IMR-90 (cell line): ENCODE measurements at regions not wholly inside any gene's neighbourhood (a gene's known extent, or its start where the extent isn't known, plus 50 kb on each side); places are given as distances from the start of the nearest gene placed in this dataset.

ENCODE experiments used
- ATAC-seq: fragments of 200-7000 bp; cut with Tn5 transposase; 2 replicates; pipeline ENCODE4 v1.9.1; 2020; ENCODE audit warnings: low read depth, mild to moderate bottlenecking, moderate library complexity
- BruUV-seq: library from RNA; stranded (reverse); fragments of 400-500 nt; replicated peaks from 2 replicates; lab custom pipeline; 2021; lab: Mats Ljungman, UMichigan
- CTCF ChIA-PET: fragments of 300-600 bp; formaldehyde crosslinking; extraction: SDS; loops from one replicate; lab custom pipeline; 2021; ENCODE audit warnings: antibody characterized with exemption; lab: Yijun Ruan, JAX
- POLR2A ChIA-PET: fragments of 300-600 bp; sonication (Branson Sonifier 250); formaldehyde crosslinking; loops from one replicate; lab custom pipeline; 2022; ENCODE audit warnings: antibody characterized with exemption; ENCODE audit not compliant: unreplicated experiment; lab: Charles Lee
- DNase-seq: peaks from one replicate; pipeline ENCODE4 v3.0.0; 2013
- H2AFZ ChIP-seq: replicated peaks from 2 replicates; pipeline ENCODE3; 2013; ENCODE audit warnings: low read length, mild to moderate bottlenecking; ENCODE audit not compliant: poor library complexity
- H2AK5ac ChIP-seq: 2 replicates; pipeline ENCODE4 v1.6.1; 2013; ENCODE audit warnings: low read depth, low read length, inconsistent platforms
- H2AK9ac ChIP-seq: replicated peaks from 2 replicates; pipeline ENCODE3; 2013; ENCODE audit warnings: mild to moderate bottlenecking, low read depth, low read length, moderate library complexity; ENCODE audit not compliant: poor library complexity
- H2BK120ac ChIP-seq: 2 replicates; pipeline ENCODE4 v1.6.1; 2013; ENCODE audit warnings: low read depth, low read length, inconsistent platforms
- H2BK15ac ChIP-seq: 3 replicates; pipeline ENCODE4 v1.6.1; 2013; ENCODE audit warnings: low read depth, low read length, inconsistent platforms
- H2BK20ac ChIP-seq: 2 replicates; pipeline ENCODE4 v1.6.1; 2013; ENCODE audit warnings: low read depth, mild to moderate bottlenecking, inconsistent platforms, low read length, moderate library complexity
- H2BK5ac ChIP-seq: 2 replicates; pipeline ENCODE4 v1.6.1; 2013; ENCODE audit warnings: mild to moderate bottlenecking, low read depth, low read length, inconsistent platforms; ENCODE audit not compliant: poor library complexity, severe bottlenecking
- H3K14ac ChIP-seq: replicated peaks from 2 replicates; pipeline ENCODE4 v1.6.1; 2013; ENCODE audit warnings: low read depth, low read length, inconsistent platforms
- H3K18ac ChIP-seq: 2 replicates; pipeline ENCODE4 v1.6.1; 2013; ENCODE audit warnings: low read depth, low read length, control low read depth
- H3K23ac ChIP-seq: 2 replicates; pipeline ENCODE4 v1.6.1; 2013; ENCODE audit warnings: low read depth, low read length, inconsistent platforms
- H3K27ac ChIP-seq: 2 replicates; pipeline ENCODE4 v1.5.1; 2013; ENCODE audit warnings: mild to moderate bottlenecking, control low read depth, low read length; ENCODE audit not compliant: insufficient read depth
- H3K27me3 ChIP-seq: 2 replicates; pipeline ENCODE4 v1.6.1; 2013; ENCODE audit warnings: low read length; ENCODE audit not compliant: control insufficient read depth, insufficient read depth
- H3K36me3 ChIP-seq: 2 replicates; pipeline ENCODE4 v1.6.1; 2013; ENCODE audit warnings: low read length, mixed read lengths; ENCODE audit not compliant: control insufficient read depth, insufficient read depth
- H3K4ac ChIP-seq: 2 replicates; pipeline ENCODE4 v1.6.1; 2013; ENCODE audit warnings: low read depth, low read length, inconsistent platforms
- H3K4me1 ChIP-seq: 2 replicates; pipeline ENCODE4 v1.6.1; 2013; ENCODE audit warnings: low read length, mixed read lengths; ENCODE audit not compliant: control insufficient read depth, insufficient read depth
- H3K4me2 ChIP-seq: 2 replicates; pipeline ENCODE4 v1.6.1; 2013; ENCODE audit warnings: low read depth, mild to moderate bottlenecking, control low read depth, low read length, moderate library complexity
- H3K4me3 ChIP-seq: 2 replicates; pipeline ENCODE4 v1.5.1; 2013; ENCODE audit warnings: low read depth, mild to moderate bottlenecking, control low read depth, low read length, moderate library complexity; ENCODE audit not compliant: insufficient read depth
- H3K56ac ChIP-seq: 2 replicates; pipeline ENCODE4 v1.6.1; 2013; ENCODE audit warnings: low read length, inconsistent platforms; ENCODE audit not compliant: insufficient read depth; ENCODE audit errors: extremely low read depth
- H3K79me1 ChIP-seq, 2 experiments: 2 replicates each; pipeline ENCODE4 v1.6.1; 2013; ENCODE audit warnings: low read length in 2 of 2, inconsistent platforms in 1 of 2, low read depth in 1 of 2
- H3K9ac ChIP-seq: 2 replicates; pipeline ENCODE4 v1.6.1; 2013; ENCODE audit warnings: low read depth, low read length, control low read depth
- H3K9me1 ChIP-seq: 2 replicates; pipeline ENCODE4 v1.6.1; 2013; ENCODE audit warnings: low read length, inconsistent platforms; ENCODE audit not compliant: insufficient read depth
- H3K9me3 ChIP-seq: 2 replicates; pipeline ENCODE4 v1.6.1; 2013; ENCODE audit warnings: low read length; ENCODE audit not compliant: control insufficient read depth, insufficient read depth
- H4K20me1 ChIP-seq: 2 replicates; pipeline ENCODE4 v1.6.1; 2013; ENCODE audit warnings: low read length, inconsistent platforms; ENCODE audit not compliant: insufficient read depth
- H4K5ac ChIP-seq: 2 replicates; pipeline ENCODE4 v1.6.1; 2013; ENCODE audit warnings: mild to moderate bottlenecking, low read depth, low read length, control low read depth
- H4K8ac ChIP-seq, 2 experiments: 2 replicates each; pipeline ENCODE4 v1.6.1; 2013; ENCODE audit warnings: low read depth in 2 of 2, low read length in 2 of 2, control low read depth in 1 of 2, inconsistent platforms in 1 of 2
- H4K91ac ChIP-seq: 2 replicates; pipeline ENCODE4 v1.6.1; 2013; ENCODE audit warnings: low read depth, low read length, inconsistent platforms; ENCODE audit not compliant: insufficient read depth
- BHLHE40 ChIP-seq: fragments of 150-350 bp; IDR thresholded peaks from 2 replicates; pipeline ENCODE4 v1.6.1; 2016; ENCODE audit warnings: mild to moderate bottlenecking, low read depth, low read length
- CEBPB ChIP-seq: IDR thresholded peaks from 2 replicates; pipeline ENCODE4 v1.6.1; 2012; ENCODE audit warnings: low read depth, low read length, improper control_type of control experiment
- CHD1 ChIP-seq: IDR thresholded peaks from 2 replicates; pipeline ENCODE4 v1.6.1; 2012; ENCODE audit warnings: low read depth, low read length, improper control_type of control experiment
- FOS ChIP-seq: fragments of 150-350 bp; IDR thresholded peaks from 2 replicates; pipeline ENCODE4 v1.6.1; 2016; ENCODE audit warnings: low read depth, low read length
- MAFK ChIP-seq: IDR thresholded peaks from 2 replicates; pipeline ENCODE4 v1.6.1; 2012; ENCODE audit warnings: low read depth, low read length, improper control_type of control experiment
- MAZ ChIP-seq: IDR thresholded peaks from 2 replicates; pipeline ENCODE4 v1.6.1; 2012; ENCODE audit warnings: low read depth, mild to moderate bottlenecking, low read length, improper control_type of control experiment, moderate library complexity, borderline replicate concordance
- MXI1 ChIP-seq: IDR thresholded peaks from 2 replicates; pipeline ENCODE4 v1.6.1; 2012; ENCODE audit warnings: low read depth, mild to moderate bottlenecking, low read length, moderate library complexity, borderline replicate concordance
- NFE2L2 ChIP-seq: fragments of 150-350 bp; IDR thresholded peaks from 2 replicates; pipeline ENCODE4 v1.6.1; 2016; ENCODE audit warnings: low read depth, mild to moderate bottlenecking, low read length
- POLR2A ChIP-seq: IDR thresholded peaks from 2 replicates; pipeline ENCODE4 v1.6.1; 2012; ENCODE audit warnings: mild to moderate bottlenecking, low read depth, low read length
- RAD21 ChIP-seq: IDR thresholded peaks from 2 replicates; pipeline ENCODE4 v1.6.1; 2012; ENCODE audit warnings: low read length, improper control_type of control experiment
- RCOR1 ChIP-seq: IDR thresholded peaks from 2 replicates; pipeline ENCODE4 v1.6.1; 2012; ENCODE audit warnings: mild to moderate bottlenecking, low read length, improper control_type of control experiment; ENCODE audit not compliant: insufficient replicate concordance
- RFX5 ChIP-seq: IDR thresholded peaks from 2 replicates; pipeline ENCODE4 v1.8.0; 2012; ENCODE audit warnings: low read depth, mild to moderate bottlenecking, low read length, moderate library complexity
- SMC3 ChIP-seq: fragments of 150-350 bp; IDR thresholded peaks from 2 replicates; pipeline ENCODE4 v1.6.1; 2016; ENCODE audit warnings: low read depth, mild to moderate bottlenecking, antibody characterized with exemption, low read length, moderate library complexity
- WGBS, 2 experiments: methylation state at CpG; one replicate each; pipeline versions ENCODE4 v1.1.5 to v1.1.7; 2013; ENCODE audit warnings: missing lambda C conversion rate in 2 of 2; ENCODE audit not compliant: insufficient read length in 1 of 2; ENCODE audit errors: extremely low coverage in 2 of 2; 5-methylcytosine and 5-hydroxymethylcytosine counted together
- dilution Hi-C: fragments of 300-500 bp; cut with HindIII; formaldehyde crosslinking; loops from one replicate; pipeline ENCODE4 v1.14.3; 2018; ENCODE audit warnings: low sequenced_read_pairs; ENCODE audit not compliant: unreplicated experiment
- in situ Hi-C: fragments of 300-500 bp; cut with MboI; formaldehyde crosslinking; loops from 3 replicates; pipeline ENCODE4 v1.14.3; 2019; ENCODE audit warnings: low sequenced_read_pairs, inconsistent platforms, mixed read lengths
- intact Hi-C: fragments of 100-400 bp; cut with micrococcal nuclease; formaldehyde crosslinking; loops from 2 replicates; pipeline ENCODE4 v1.10.0; 2022

- Histone ChIP-seq H2AK5ac (no peak overlapping the region), H2AFZ (no peak overlapping the region), H4K91ac (no peak overlapping the region), H3K9me3 (no peaks in the 10 kb centered on the region), H3K9ac (no peak overlapping the region), H3K23ac (no peak overlapping the region), H3K9me1 (peaks cover 2% of the 10 kb centered on the region; the same call in 1 of the 2 replicates), H3K56ac (no peak overlapping the region), H3K18ac (no peak overlapping the region), H4K8ac (no peak overlapping the region), H3K79me1 (no peaks in the 10 kb centered on the region), H3K4me3 (no peak overlapping the region), H4K20me1 (no peaks in the 10 kb centered on the region), H2BK15ac (no peak overlapping the region), H3K27me3 (no peaks in the 10 kb centered on the region), H3K36me3 (no peaks in the 10 kb centered on the region), H2AK9ac (no peak overlapping the region), H2BK20ac (no peak overlapping the region), H4K5ac (no peak overlapping the region), H2BK5ac (no peak overlapping the region), H3K4me2 (no peak overlapping the region), H2BK120ac (no peak overlapping the region), H3K4ac (0 out of 2 replicates have a peak overlapping the region, but pooled peaks have one; percentile 22), H3K14ac (no peak overlapping the region), H3K4me1 (peaks cover 4% of the 10 kb centered on the region; the same call in 1 of the 2 replicates), H3K27ac (no peak overlapping the region)
- ChIA-PET CTCF (interaction anchor here (1.7 kb wide), 1 partner anchor 8 kb away, joined by 6 read pairs; no protein-coding TSS in a partner anchor), POLR2A (no interaction called here)
- dilution Hi-C loops (no loop called here), intact Hi-C loops (no loop called here), in situ Hi-C loops (loop anchor here (25.0 kb wide), 1 partner anchor 309 kb away; the partner anchor contains the start of gene STXBP5)
- BruUV-seq: no TSS peak
- ATAC-seq (no peak), DNase-seq (no peak)
- no peak for TF ChIP-seq RAD21
- no peak for TF ChIP-seq FOS
- TF ChIP-seq MAFK: no peak
- no peak for TF ChIP-seq BHLHE40
- no peak for TF ChIP-seq POLR2A
- TF ChIP-seq NFE2L2: no peak
- no peak for TF ChIP-seq RCOR1
- TF ChIP-seq MXI1: no peak
- no peak for TF ChIP-seq CEBPB
- no peak for TF ChIP-seq RFX5
- TF ChIP-seq MAZ: no peak
- TF ChIP-seq SMC3: no peak
- no peak for TF ChIP-seq CHD1
- 97% methylated on average over 5 of the region's 7 CpGs; no CpG with 5 or more reads in 1 of the 2 experiments for WGBS, 2 experiments
These were observed 300.8 kb upstream of the STXBP5 start for GRCh38 chr6:146903451-146903850.
